HCT116 (cell line): ENCODE measurements at regions not wholly inside any gene's neighbourhood (a gene's known extent, or its start where the extent isn't known, plus 50 kb on each side); places are given as distances from the start of the nearest gene placed in this dataset.

Experiments used
- EZH2 ChIP-seq: fragments of 200-600 bp; sonication (generic); IDR thresholded peaks from 2 replicates; pipeline ENCODE4 v1.6.1; 2017; ENCODE audit warnings: antibody characterized with exemption, mixed run types
- POLR2AphosphoS5 ChIP-seq: IDR thresholded peaks from 2 replicates; pipeline ENCODE4 v1.6.1; 2011; ENCODE audit warnings: mild to moderate bottlenecking, low read depth, low read length, moderate library complexity
- RAD21 ChIP-seq: IDR thresholded peaks from 2 replicates; pipeline ENCODE4 v1.6.1; 2012; ENCODE audit warnings: low read depth, mild to moderate bottlenecking
- TF ChIP-seq, protein P1 (sequence below), 3 experiments: fragments of 200-600 bp in 1 of 3; sonication (generic) in 1 of 3; IDR thresholded peaks in 2 of 3; conservative IDR thresholded peaks in 1 of 3; 2 replicates each; pipeline ENCODE4 v1.5.1; 2012 to 2017; ENCODE audit warnings: low read depth in 2 of 3, low read length in 2 of 3, antibody characterized with exemption in 1 of 3, borderline replicate concordance in 1 of 3, control low read depth in 1 of 3, mild to moderate bottlenecking in 1 of 3, mixed read lengths in 1 of 3, mixed run types in 1 of 3, moderate library complexity in 1 of 3; ENCODE audit not compliant: insufficient read depth in 1 of 3
- TF ChIP-seq, protein P2 (sequence below): IDR thresholded peaks from 2 replicates; pipeline ENCODE4 v1.6.1; 2012; ENCODE audit warnings: low read depth

DNA sequence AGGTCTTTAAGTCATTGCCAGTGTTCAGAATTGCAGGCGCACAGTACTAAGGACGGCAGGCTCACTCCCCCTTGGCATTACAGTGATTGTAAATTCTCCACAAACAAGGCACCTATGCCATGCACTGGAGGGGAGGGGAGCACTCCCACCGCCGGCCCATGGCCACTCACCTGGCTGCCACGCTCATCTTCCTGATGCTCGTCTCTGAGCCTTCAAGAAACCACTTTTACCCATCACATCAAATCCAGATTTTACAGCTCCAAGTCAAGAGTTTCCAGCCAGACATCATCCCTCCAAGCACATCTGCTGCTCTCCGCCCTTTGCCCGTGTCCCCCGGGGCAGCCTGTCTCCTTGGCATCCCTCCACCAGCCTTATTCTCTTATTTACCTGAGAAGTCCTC lies 350.2 kb upstream of the SHH start:
- TF ChIP-seq, protein P1, sequence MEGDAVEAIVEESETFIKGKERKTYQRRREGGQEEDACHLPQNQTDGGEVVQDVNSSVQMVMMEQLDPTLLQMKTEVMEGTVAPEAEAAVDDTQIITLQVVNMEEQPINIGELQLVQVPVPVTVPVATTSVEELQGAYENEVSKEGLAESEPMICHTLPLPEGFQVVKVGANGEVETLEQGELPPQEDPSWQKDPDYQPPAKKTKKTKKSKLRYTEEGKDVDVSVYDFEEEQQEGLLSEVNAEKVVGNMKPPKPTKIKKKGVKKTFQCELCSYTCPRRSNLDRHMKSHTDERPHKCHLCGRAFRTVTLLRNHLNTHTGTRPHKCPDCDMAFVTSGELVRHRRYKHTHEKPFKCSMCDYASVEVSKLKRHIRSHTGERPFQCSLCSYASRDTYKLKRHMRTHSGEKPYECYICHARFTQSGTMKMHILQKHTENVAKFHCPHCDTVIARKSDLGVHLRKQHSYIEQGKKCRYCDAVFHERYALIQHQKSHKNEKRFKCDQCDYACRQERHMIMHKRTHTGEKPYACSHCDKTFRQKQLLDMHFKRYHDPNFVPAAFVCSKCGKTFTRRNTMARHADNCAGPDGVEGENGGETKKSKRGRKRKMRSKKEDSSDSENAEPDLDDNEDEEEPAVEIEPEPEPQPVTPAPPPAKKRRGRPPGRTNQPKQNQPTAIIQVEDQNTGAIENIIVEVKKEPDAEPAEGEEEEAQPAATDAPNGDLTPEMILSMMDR (IDR thresholded peaks at IDR 0.05 in 2 of 3, conservative IDR thresholded peaks at IDR 0.05 in 1 of 3; ENCODE audit: borderline replicate concordance in 1 of 3, insufficient read depth in 1 of 3, low read depth in 2 of 3, low read length in 2 of 3) = no peak
- TF ChIP-seq RAD21 (no peak), EZH2 (no peak), POLR2AphosphoS5 (no peak)
- TF ChIP-seq, protein P2, sequence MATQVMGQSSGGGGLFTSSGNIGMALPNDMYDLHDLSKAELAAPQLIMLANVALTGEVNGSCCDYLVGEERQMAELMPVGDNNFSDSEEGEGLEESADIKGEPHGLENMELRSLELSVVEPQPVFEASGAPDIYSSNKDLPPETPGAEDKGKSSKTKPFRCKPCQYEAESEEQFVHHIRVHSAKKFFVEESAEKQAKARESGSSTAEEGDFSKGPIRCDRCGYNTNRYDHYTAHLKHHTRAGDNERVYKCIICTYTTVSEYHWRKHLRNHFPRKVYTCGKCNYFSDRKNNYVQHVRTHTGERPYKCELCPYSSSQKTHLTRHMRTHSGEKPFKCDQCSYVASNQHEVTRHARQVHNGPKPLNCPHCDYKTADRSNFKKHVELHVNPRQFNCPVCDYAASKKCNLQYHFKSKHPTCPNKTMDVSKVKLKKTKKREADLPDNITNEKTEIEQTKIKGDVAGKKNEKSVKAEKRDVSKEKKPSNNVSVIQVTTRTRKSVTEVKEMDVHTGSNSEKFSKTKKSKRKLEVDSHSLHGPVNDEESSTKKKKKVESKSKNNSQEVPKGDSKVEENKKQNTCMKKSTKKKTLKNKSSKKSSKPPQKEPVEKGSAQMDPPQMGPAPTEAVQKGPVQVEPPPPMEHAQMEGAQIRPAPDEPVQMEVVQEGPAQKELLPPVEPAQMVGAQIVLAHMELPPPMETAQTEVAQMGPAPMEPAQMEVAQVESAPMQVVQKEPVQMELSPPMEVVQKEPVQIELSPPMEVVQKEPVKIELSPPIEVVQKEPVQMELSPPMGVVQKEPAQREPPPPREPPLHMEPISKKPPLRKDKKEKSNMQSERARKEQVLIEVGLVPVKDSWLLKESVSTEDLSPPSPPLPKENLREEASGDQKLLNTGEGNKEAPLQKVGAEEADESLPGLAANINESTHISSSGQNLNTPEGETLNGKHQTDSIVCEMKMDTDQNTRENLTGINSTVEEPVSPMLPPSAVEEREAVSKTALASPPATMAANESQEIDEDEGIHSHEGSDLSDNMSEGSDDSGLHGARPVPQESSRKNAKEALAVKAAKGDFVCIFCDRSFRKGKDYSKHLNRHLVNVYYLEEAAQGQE = no peak
